Parathyroid adenoma (tissue), 2 donors: ENCODE measurements at regions not wholly inside any gene's neighbourhood (a gene's known extent, or its start where the extent isn't known, plus 50 kb on each side); places are given as distances from the start of the nearest gene placed in this dataset.

Experiments used
- H2AFZ ChIP-seq: fragments of 300-600 bp; sonication (generic); one replicate; pipeline ENCODE4 v1.7.0; 2017; ENCODE audit warnings: antibody characterized with exemption, mild to moderate bottlenecking
- H3K27ac ChIP-seq: fragments of 300-600 bp; sonication (generic); one replicate; pipeline ENCODE4 v1.7.0; 2017
- H3K27me3 ChIP-seq: fragments of 300-600 bp; sonication (generic); one replicate; pipeline ENCODE4 v1.7.0; 2017; ENCODE audit warnings: low read length; ENCODE audit not compliant: control insufficient read depth, insufficient read depth
- H3K36me3 ChIP-seq: fragments of 300-600 bp; sonication (generic); one replicate; pipeline ENCODE4 v1.7.0; 2017; ENCODE audit warnings: low read length; ENCODE audit not compliant: control insufficient read depth, insufficient read depth
- H3K4me1 ChIP-seq: fragments of 300-600 bp; sonication (generic); one replicate; pipeline ENCODE4 v1.7.0; 2017; ENCODE audit warnings: control low read depth
- H3K4me2 ChIP-seq: fragments of 300-600 bp; sonication (generic); one replicate; pipeline ENCODE4 v1.7.0; 2017; ENCODE audit warnings: low read length
- H3K4me3 ChIP-seq: fragments of 300-600 bp; sonication (generic); one replicate; pipeline ENCODE4 v1.7.0; 2017; ENCODE audit warnings: low read depth, low read length
- H3K79me2 ChIP-seq: fragments of 300-600 bp; sonication (generic); one replicate; pipeline ENCODE4 v1.7.0; 2017; ENCODE audit warnings: control low read depth
- H3K9ac ChIP-seq: fragments of 300-600 bp; sonication (generic); one replicate; pipeline ENCODE4 v1.7.0; 2017; ENCODE audit warnings: mild to moderate bottlenecking
- H3K9me3 ChIP-seq: fragments of 300-600 bp; sonication (generic); one replicate; pipeline ENCODE4 v1.7.0; 2017; ENCODE audit warnings: low read length; ENCODE audit not compliant: control insufficient read depth
- TF ChIP-seq, protein P1 (sequence below): fragments of 300-600 bp; sonication (generic); IDR thresholded peaks from one replicate; pipeline ENCODE4 v1.7.0; 2017; ENCODE audit warnings: antibody characterized with exemption, mild to moderate bottlenecking
- donor health status: primary hyperparathyroidism.

DNA sequence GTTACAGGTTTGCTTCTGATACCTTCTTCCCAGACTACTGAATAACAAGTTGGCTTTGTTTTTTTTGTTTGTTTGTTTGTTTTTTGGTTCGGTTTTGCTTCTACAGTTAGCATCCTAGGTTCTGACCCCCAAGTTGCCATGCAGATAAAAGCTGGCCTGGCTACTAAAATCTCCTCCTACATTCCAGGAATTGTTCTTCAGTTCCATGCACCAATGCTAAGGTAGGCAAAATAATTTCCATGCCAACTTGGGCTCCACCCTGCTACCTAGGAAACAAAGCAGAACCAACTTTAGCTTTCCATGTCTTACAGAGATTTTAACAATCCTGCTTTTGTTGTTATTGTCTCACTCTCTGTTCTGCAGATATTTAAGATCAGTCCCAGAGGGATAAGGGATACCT lies 495.5 kb upstream of the SOX9 start:
- Histone ChIP-seq H3K27ac (no peak overlapping the region), H3K27me3 (no peaks in the 10 kb centered on the region), H3K4me3 (no peak overlapping the region), H3K79me2 (no peaks in the 10 kb centered on the region), H3K9me3 (no peaks in the 10 kb centered on the region), H3K36me3 (no peaks in the 10 kb centered on the region), H3K4me1 (no peaks in the 10 kb centered on the region), H3K4me2 (no peak overlapping the region), H3K9ac (no peak overlapping the region), H2AFZ (no peak overlapping the region)
- TF ChIP-seq, protein P1, sequence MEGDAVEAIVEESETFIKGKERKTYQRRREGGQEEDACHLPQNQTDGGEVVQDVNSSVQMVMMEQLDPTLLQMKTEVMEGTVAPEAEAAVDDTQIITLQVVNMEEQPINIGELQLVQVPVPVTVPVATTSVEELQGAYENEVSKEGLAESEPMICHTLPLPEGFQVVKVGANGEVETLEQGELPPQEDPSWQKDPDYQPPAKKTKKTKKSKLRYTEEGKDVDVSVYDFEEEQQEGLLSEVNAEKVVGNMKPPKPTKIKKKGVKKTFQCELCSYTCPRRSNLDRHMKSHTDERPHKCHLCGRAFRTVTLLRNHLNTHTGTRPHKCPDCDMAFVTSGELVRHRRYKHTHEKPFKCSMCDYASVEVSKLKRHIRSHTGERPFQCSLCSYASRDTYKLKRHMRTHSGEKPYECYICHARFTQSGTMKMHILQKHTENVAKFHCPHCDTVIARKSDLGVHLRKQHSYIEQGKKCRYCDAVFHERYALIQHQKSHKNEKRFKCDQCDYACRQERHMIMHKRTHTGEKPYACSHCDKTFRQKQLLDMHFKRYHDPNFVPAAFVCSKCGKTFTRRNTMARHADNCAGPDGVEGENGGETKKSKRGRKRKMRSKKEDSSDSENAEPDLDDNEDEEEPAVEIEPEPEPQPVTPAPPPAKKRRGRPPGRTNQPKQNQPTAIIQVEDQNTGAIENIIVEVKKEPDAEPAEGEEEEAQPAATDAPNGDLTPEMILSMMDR = no peak

DNA sequence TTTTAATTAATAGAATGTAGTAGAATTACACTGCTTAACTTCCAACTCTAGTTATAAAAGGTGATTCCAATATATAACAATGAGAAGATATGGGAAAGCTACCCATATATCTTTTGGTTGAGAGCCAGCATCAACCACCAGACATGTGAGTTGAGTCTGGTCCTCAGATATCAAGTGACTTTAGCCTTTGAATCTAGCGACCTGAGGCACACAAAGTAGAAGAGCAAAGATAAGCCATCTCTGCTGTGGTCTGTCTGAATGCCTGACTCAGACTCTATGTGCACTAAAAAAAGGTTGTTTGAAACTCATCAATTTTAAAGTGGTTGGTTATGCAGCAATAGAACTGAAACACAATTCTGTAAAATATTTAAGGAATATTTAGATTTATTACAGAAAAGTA lies 492.5 kb upstream of the SOX9 start:
- Histone ChIP-seq H3K9me3 (no peaks in the 10 kb centered on the region), H3K4me1 (no peaks in the 10 kb centered on the region), H3K27me3 (no peaks in the 10 kb centered on the region), H2AFZ (no peak overlapping the region), H3K27ac (no peak overlapping the region), H3K4me3 (no peak overlapping the region), H3K9ac (no peak overlapping the region), H3K36me3 (no peaks in the 10 kb centered on the region), H3K4me2 (no peak overlapping the region), H3K79me2 (no peaks in the 10 kb centered on the region)
- TF ChIP-seq, protein P1 = no peak

DNA sequence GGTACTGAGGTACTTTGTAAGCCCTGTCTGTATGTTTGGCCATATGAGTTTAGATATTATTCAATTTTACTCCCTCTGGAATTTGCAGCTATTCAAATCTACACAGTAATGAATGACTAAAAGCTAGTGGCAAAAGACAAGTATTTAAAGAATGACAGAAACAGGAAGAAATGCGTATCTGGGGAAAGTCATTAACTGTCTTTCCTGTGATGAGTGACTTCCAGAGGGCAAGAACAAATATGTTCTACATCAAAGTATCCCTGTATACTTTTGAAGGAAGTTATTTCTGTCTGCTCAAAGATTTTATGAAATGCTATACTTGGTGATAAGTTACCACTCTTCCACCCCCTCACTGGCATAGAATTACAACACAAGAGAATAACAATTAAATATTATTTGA lies 489.3 kb upstream of the SOX9 start:
- Histone ChIP-seq H3K27me3 (no peaks in the 10 kb centered on the region), H2AFZ (no peak overlapping the region), H3K4me1 (no peaks in the 10 kb centered on the region), H3K9ac (no peak overlapping the region), H3K4me3 (no peak overlapping the region), H3K79me2 (no peaks in the 10 kb centered on the region), H3K9me3 (no peaks in the 10 kb centered on the region), H3K36me3 (no peaks in the 10 kb centered on the region), H3K27ac (no peak overlapping the region), H3K4me2 (no peak overlapping the region)
- TF ChIP-seq, protein P1 = no peak

DNA sequence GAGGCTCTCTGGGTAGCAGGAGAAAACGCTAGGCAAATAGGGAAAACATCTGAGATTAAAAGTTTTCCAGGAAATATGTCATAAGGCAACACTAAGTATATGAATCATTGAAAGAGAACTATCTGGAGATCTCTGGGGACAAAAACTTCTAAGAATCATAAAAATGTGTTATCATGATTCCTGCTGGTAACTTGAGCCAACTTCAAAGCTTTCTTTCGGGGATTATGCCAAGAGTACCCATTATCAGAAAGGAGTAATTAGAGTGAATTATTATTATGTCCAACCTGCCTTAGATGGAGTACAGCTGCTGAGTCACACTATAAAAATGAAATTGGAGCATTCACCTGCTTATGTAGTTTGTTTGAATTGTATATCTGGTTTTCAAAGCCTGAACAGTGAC lies 488.5 kb upstream of the SOX9 start:
- TF ChIP-seq, protein P1 = no peak
- no peaks in the 10 kb centered on the region for H3K27me3 ChIP-seq
- no peaks in the 10 kb centered on the region for H3K79me2 ChIP-seq
- no peaks in the 10 kb centered on the region for H3K36me3 ChIP-seq
- H3K9ac ChIP-seq = no peak overlapping the region
- H3K4me1 ChIP-seq = no peaks in the 10 kb centered on the region
- no peaks in the 10 kb centered on the region for H3K9me3 ChIP-seq
- H3K4me3 ChIP-seq = no peak overlapping the region
- no peak overlapping the region for H3K27ac ChIP-seq
- no peak overlapping the region for H2AFZ ChIP-seq
- H3K4me2 ChIP-seq = no peak overlapping the region

DNA sequence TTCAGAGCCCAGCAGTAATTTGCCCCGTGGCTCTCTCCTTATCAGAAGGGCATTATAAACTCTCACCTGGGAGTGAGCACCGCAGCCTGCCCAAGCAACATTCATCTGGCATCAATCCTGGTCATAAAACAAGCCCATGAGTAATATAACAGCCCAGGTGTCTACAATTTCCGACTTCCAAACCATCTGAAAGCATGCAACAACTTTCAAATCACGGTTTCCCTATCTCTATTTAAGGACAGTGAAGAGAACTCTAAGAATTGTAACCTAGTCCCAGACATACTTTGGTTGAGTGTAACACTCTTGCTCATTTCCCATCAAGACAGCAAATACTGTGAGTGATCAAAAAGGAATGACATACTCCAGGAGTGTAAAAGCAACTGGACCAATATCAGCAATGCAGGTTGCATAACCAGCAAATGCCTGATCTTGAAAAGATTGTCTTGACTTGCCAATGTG lies 487.4 kb upstream of the SOX9 start:
- no peaks in the 10 kb centered on the region for H3K9me3 ChIP-seq
- H3K27me3 ChIP-seq = no peaks in the 10 kb centered on the region
- no peak overlapping the region for H3K27ac ChIP-seq
- TF ChIP-seq, protein P1 = no peak
- no peaks in the 10 kb centered on the region for H3K79me2 ChIP-seq
- no peak overlapping the region for H3K9ac ChIP-seq
- no peaks in the 10 kb centered on the region for H3K36me3 ChIP-seq
- H3K4me3 ChIP-seq = no peak overlapping the region
- no peak overlapping the region for H2AFZ ChIP-seq
- no peak overlapping the region for H3K4me2 ChIP-seq
- no peaks in the 10 kb centered on the region for H3K4me1 ChIP-seq
